ENCODE measurements at regions not wholly inside any gene's neighbourhood (a gene's known extent, or its start where the extent isn't known, plus 50 kb on each side); places are given as distances from the start of the nearest gene placed in this dataset.
A peak's percentile ranks its signal among the peaks of the same experiment; 100 is the strongest.

GRCh38 chr2:104158191-104158590, 695.7 kb upstream of the POU3F3 start:
- DNase-seq (ENCODE audit: low spot score) = no peak

GRCh38 chr2:104163611-104164130, 690.2 kb upstream of the POU3F3 start:
- no peak for DNase-seq (ENCODE audit: low spot score)

GRCh38 chr2:104164721-104165252, 689.1 kb upstream of the POU3F3 start:
- no peak for DNase-seq (ENCODE audit: low spot score)

- peak; percentile 8 for DNase-seq (ENCODE audit: low spot score)
Observed at GRCh38 chr2:104177179-104177578, 676.7 kb upstream of the POU3F3 start.

- no peak for DNase-seq (ENCODE audit: low spot score)
Observed at GRCh38 chr2:104179644-104180043, 674.3 kb upstream of the POU3F3 start.

GRCh38 chr2:104200533-104201168, 653.3 kb upstream of the POU3F3 start:
- DNase-seq (ENCODE audit: low spot score) = no peak

GRCh38 chr2:104213758-104214157, 640.2 kb upstream of the POU3F3 start:
- DNase-seq (ENCODE audit: low spot score) = no peak

GRCh38 chr2:104215269-104216161, 638.4 kb upstream of the POU3F3 start:
- no peak for DNase-seq (ENCODE audit: low spot score)

GRCh38 chr2:104233591-104233990, 620.3 kb upstream of the POU3F3 start:
- no peak for DNase-seq (ENCODE audit: low spot score)

GRCh38 chr2:104236491-104236890, 617.4 kb upstream of the POU3F3 start:
- peak; percentile 96 for DNase-seq (ENCODE audit: low spot score)

GRCh38 chr2:104240984-104241383, 612.9 kb upstream of the POU3F3 start:
- DNase-seq (ENCODE audit: low spot score) = no peak

GRCh38 chr2:104249629-104250028, 604.3 kb upstream of the POU3F3 start:
- no peak for DNase-seq (ENCODE audit: low spot score)

- no peak for DNase-seq (ENCODE audit: low spot score)
Observed at GRCh38 chr2:104250635-104251034, 603.3 kb upstream of the POU3F3 start.

GRCh38 chr2:104254017-104254416, 599.9 kb upstream of the POU3F3 start:
- peak; percentile 5 for DNase-seq (ENCODE audit: low spot score)

- DNase-seq (ENCODE audit: low spot score) = no peak
Observed at GRCh38 chr2:104262714-104263113, 591.2 kb upstream of the POU3F3 start.

- DNase-seq (ENCODE audit: low spot score) = no peak
Observed at GRCh38 chr2:104279646-104280045, 574.3 kb upstream of the POU3F3 start.

- DNase-seq (ENCODE audit: low spot score) = no peak
Observed at GRCh38 chr2:104280216-104280615, 573.7 kb upstream of the POU3F3 start.

GRCh38 chr2:104286841-104287240, 567.1 kb upstream of the POU3F3 start:
- DNase-seq (ENCODE audit: low spot score) = no peak

- no peak for DNase-seq (ENCODE audit: low spot score)
Observed at GRCh38 chr2:104289651-104290565, 564.0 kb upstream of the POU3F3 start.

- no peak for DNase-seq (ENCODE audit: low spot score)
Observed at GRCh38 chr2:104290566-104290891, 563.4 kb upstream of the POU3F3 start.

GRCh38 chr2:104312684-104313083, 541.2 kb upstream of the POU3F3 start:
- no peak for DNase-seq (ENCODE audit: low spot score)
